ENCODE measurements at regions not wholly inside any gene's neighbourhood (a gene's known extent, or its start where the extent isn't known, plus 50 kb on each side); places are given as distances from the start of the nearest gene placed in this dataset.
A peak's percentile ranks its signal among the peaks of the same experiment; 100 is the strongest.

DNA sequence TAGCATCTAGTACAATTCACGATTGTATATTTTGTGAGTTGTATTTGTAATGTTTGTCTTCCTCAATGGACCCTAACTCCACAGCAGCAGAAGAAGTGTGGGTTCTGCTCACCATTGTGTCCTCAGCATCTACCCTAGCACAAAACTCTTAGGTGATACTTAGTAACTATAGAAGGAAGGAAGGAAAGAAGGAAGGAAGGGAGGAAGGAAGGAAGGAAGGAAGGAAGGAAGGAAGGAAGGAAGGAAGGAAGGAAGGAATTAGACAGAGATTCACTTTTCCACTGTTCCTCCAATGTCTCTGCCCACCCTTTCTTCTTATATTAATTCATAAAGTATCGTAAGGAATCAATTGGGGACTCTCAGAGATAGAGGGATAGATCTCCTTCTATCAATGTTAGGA, 288.2 kb downstream of the NFIB start:
- no peaks in the 10 kb centered on the region for H3K36me3 ChIP-seq
- no peak for DNase-seq (ENCODE audit: extremely low spot score in 2 of 2)
- H3K27ac ChIP-seq: no peak overlapping the region
- intact Hi-C loops (cut with DNase I): no loop called here
- no peak for TF ChIP-seq POLR2A (IDR thresholded peaks at IDR 0.05)
- H3K4me1 ChIP-seq: peaks cover 10% of the 10 kb centered on the region
- H3K27me3 ChIP-seq: no peaks in the 10 kb centered on the region
- no peaks in the 10 kb centered on the region for H3K9me3 ChIP-seq
- H3K4me3 ChIP-seq: no peak overlapping the region

GRCh38 chr9:14023285-14023684, 290.7 kb downstream of the NFIB start:
- no peak for TF ChIP-seq POLR2AphosphoS5 (IDR thresholded peaks at IDR 0.05; ENCODE audit: insufficient read depth in 1 of 2, low read depth in 1 of 2)
- TF ChIP-seq CTCF (IDR thresholded peaks at IDR 0.05): no peak
- Histone ChIP-seq H3K36me3 (no peaks in the 10 kb centered on the region), H3K27me3 (no peaks in the 10 kb centered on the region), H3K27ac (no peak overlapping the region), H3K9me3 (no peaks in the 10 kb centered on the region), H3K4me1 (no peaks in the 10 kb centered on the region), H3K4me3 (no peak overlapping the region)
- no peak for DNase-seq (ENCODE audit: extremely low spot score in 2 of 2)
- intact Hi-C loops (cut with DNase I): no loop called here

DNA sequence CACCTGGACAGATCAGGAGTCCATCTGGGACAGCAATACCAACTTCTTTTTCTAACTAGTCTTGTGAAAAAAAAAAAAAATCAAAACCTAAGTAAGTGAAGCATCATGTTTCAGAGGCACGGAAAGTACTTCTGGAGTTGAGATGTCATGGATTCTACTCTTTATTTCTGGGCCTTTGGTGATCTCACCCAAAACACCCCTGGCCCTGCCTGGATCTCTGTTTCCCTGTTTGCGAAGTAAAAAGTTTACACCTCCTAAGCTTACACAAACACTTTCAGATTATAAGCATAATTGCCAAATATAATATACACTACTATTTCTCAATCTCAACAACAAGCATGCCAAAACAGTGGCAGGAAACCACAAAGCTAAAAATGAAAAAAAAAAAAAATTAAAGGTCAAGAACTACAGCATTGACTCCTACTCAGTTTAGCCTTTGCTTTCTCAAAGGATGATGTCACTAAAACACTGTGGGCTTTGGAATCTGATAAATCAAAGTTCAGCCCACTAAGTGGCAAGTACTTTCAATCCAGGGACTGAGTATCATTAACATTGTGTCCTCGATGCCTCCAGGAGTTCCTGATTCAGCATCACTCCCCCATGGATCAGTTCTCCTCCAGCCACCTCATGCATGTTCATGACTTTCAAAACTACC, 291.9 kb downstream of the NFIB start:
- Histone ChIP-seq H3K27ac (no peak overlapping the region), H3K4me3 (no peak overlapping the region), H3K36me3 (no peaks in the 10 kb centered on the region), H3K4me1 (no peaks in the 10 kb centered on the region), H3K27me3 (no peaks in the 10 kb centered on the region), H3K9me3 (no peaks in the 10 kb centered on the region)
- TF ChIP-seq CTCF (IDR thresholded peaks at IDR 0.05): no peak
- TF ChIP-seq POLR2AphosphoS5 (IDR thresholded peaks at IDR 0.05; ENCODE audit: insufficient read depth in 1 of 2, low read depth in 1 of 2): no peak
- TF ChIP-seq POLR2A (IDR thresholded peaks at IDR 0.05): no peak
- no peak for DNase-seq (ENCODE audit: extremely low spot score in 2 of 2)
- intact Hi-C loops (cut with DNase I): no loop called here

GRCh38 chr9:14018081-14018480, 295.9 kb downstream of the NFIB start:
- Histone ChIP-seq H3K4me3 (no peak overlapping the region), H3K4me1 (no peaks in the 10 kb centered on the region), H3K27me3 (no peaks in the 10 kb centered on the region), H3K36me3 (no peaks in the 10 kb centered on the region), H3K9me3 (no peaks in the 10 kb centered on the region), H3K27ac (no peak overlapping the region)
- TF ChIP-seq POLR2A (IDR thresholded peaks at IDR 0.05) (no peak), POLR2AphosphoS5 (IDR thresholded peaks at IDR 0.05; ENCODE audit: insufficient read depth in 1 of 2, low read depth in 1 of 2) (peak in 1 of 2 donors; percentile 23)
- DNase-seq (ENCODE audit: extremely low spot score in 2 of 2): no peak
- intact Hi-C loops (cut with DNase I): no loop called here

GRCh38 chr9:14014744-14015143, 299.2 kb downstream of the NFIB start:
- Histone ChIP-seq H3K4me3 (no peak overlapping the region), H3K4me1 (no peaks in the 10 kb centered on the region), H3K36me3 (no peaks in the 10 kb centered on the region), H3K27ac (no peak overlapping the region), H3K27me3 (no peaks in the 10 kb centered on the region), H3K9me3 (no peaks in the 10 kb centered on the region)
- TF ChIP-seq POLR2A (IDR thresholded peaks at IDR 0.05) (no peak), POLR2AphosphoS5 (IDR thresholded peaks at IDR 0.05; ENCODE audit: insufficient read depth in 1 of 2, low read depth in 1 of 2) (no peak), CTCF (IDR thresholded peaks at IDR 0.05) (no peak)
- intact Hi-C loops (cut with DNase I): no loop called here
- no peak for DNase-seq (ENCODE audit: extremely low spot score in 2 of 2)

GRCh38 chr9:14014218-14014617, 299.7 kb downstream of the NFIB start:
- Histone ChIP-seq H3K36me3 (no peaks in the 10 kb centered on the region), H3K9me3 (no peaks in the 10 kb centered on the region), H3K4me3 (no peak overlapping the region), H3K27ac (no peak overlapping the region), H3K27me3 (no peaks in the 10 kb centered on the region), H3K4me1 (no peaks in the 10 kb centered on the region)
- intact Hi-C loops (cut with DNase I): no loop called here
- DNase-seq (ENCODE audit: extremely low spot score in 2 of 2): no peak
- no peak for TF ChIP-seq CTCF (IDR thresholded peaks at IDR 0.05)

Data from vagina (tissue), 2 donors.